RCC 7860 (cell line): ENCODE measurements at regions not wholly inside any gene's neighbourhood (a gene's known extent, or its start where the extent isn't known, plus 50 kb on each side); places are given as distances from the start of the nearest gene placed in this dataset.
A peak's percentile ranks its signal among the peaks of the same experiment; 100 is the strongest.
"Not testable (repeated sequence)": the region's sequence is repeated elsewhere in the genome, so short reads cannot be mapped to it uniquely, and the experiment has no call there.

Experiments
- DNase-seq: peaks from one replicate; pipeline ENCODE4 v3.0.0-alpha.2; 2015; ENCODE audit warnings: low spot score
- FAIRE-seq: peaks from 2 replicates; lab custom pipeline; 2012; peaks lifted over from hg19 to GRCh38; lab: Jason Lieb, UNC

GRCh38 chr6:122207794-122208193, 191.7 kb upstream of the HSF2 start:
- DNase-seq = no peak
- no peak for FAIRE-seq

DNA sequence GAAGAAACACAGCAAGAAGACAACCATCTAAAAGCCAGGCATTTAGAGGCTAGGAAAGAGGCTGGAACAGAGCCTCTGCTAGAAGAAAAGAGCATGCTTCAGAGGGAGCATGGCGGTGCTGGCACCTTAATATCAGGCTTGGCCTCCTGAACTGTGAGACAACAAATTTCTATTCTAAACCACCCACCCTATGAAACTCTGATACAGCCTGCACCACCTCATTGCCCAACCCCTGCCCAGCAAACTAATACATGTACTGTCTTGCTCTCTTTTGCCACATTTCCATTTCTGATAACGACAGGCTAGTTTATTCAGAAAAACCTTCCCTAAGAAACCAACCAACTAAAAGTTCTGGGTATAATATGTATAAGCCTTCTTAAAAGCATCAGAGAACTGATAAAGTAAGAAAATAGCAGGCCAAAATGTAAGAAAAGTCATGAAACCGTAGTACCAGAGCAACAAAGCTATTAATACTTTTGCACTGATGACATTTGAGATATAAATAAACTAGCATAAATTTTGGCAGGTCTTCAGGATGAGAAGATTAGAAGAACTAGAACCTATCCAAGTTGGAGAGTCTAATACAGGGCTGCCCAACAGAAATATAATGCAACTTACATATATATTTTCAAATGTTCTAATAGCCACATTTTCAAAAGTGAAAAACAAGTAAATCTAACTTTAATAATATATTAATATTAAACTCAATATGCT, 184.7 kb upstream of the HSF2 start:
- no peak for FAIRE-seq
- DNase-seq = no peak

DNA sequence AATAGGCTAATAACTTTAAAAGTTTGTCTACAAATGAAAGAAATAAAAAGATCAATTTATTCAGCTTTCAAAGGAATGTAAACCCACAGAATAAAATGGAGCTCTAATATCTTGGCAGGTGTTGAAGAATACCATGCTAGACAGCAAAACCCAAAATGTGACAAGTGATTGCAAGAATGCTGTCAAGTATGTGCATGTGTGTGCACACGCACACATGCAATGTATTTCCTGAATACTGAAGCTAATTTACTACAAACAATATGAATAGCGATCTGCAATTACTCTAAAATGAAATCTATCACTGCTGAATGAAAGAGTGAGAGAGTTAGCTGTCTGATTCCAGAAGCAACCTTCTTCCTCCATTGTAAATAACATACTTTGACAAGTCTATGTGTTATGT, 179.2 kb upstream of the HSF2 start:
- FAIRE-seq (no peak), DNase-seq (no peak)

DNA sequence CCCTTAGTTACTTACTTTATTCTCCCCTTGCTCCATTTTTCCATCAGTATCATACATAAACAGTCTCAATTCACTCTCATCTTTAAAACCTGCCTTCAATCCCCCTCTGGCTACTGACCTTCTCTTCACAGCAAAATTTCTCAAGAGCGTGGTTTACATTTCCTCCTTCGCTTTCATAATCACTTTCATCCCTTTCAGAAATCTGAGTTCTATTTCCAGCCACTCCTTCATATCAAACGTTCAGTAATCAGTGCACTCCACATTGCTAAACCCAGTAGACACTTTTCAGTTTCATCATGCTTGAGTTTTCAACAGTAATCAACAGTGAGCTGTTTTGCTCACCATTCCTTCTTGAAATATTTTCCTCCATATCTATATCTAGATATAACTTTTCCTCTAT, 176.7 kb upstream of the HSF2 start:
- no peak for FAIRE-seq
- DNase-seq = no peak

GRCh38 chr6:122223251-122223650, 176.2 kb upstream of the HSF2 start:
- FAIRE-seq = no peak
- no peak for DNase-seq

DNA sequence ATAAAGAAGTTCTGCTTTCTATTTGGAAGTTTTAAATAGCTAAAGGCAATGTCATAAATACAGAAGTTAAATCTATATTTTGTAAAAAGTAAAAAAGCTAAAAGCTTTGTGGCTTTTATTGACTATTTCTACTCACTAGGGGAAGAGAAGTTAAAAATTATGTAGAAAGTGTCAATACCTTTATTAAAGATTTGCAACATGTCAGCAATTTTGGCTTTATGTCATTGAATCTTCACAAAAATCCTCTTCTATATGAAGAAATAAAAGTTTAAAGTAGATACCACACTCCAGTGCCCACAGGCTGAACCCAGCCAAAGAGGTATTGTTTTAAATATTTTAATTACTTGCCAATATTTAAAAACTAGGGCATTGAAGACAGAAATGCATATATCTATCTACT, 160.6 kb upstream of the HSF2 start:
- FAIRE-seq = no peak
- no peak for DNase-seq

- FAIRE-seq (no peak), DNase-seq (no peak)
Observed at GRCh38 chr6:122246906-122247658, 152.4 kb upstream of the HSF2 start.

DNA sequence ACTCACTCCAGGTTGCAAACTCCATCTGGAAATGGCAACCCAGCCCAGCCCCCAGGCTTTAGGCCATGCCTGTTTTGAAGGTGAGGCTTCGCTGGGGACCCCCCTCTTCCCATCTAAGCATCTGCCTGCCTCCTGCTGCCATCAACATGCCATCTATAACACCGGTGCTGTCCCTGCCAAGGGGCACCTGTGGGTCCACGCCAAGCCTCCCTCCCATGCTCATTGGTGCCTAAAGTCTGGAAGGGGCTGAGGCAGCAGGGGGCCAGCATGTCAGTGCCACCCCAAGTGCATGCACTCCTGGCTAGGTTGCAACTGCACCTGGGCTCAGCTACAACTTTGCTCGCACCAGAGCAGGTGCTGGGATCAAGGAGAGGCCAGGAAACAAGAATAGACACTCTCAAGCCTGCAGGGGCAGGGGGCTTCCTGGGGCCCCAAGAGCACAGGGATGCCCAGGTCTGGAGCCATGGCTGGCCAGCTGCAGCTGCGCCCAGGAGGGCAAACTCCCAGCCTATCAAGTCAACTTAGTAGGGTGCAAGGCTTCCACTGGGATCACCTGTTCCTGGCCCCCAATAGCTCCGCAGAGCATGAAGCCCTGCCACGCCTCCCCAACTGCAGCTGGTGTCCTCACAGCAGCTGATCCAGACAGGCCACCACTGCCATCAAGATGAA, 151.3 kb upstream of the HSF2 start:
- DNase-seq (no peak), FAIRE-seq (no peak)

DNA sequence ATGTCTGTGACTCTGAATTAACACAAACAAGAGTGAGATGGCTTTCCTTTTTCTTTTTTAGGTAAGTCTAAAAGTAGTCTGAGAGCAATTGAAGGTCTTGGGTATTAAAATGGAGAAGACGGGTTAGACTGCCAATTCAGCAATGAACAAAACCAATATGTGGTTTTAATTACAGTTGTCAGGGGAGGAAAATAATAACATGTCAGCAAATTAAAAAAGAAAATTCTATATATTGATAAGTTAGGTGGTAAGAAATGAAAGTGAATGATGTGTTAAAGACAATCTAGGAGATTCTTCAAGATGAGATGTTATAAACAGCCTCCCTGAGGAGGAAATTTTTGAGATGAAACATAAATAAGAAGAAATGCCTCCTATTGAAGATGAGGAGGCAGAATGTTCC, 150.6 kb upstream of the HSF2 start:
- FAIRE-seq = no peak
- DNase-seq = no peak

GRCh38 chr6:122258839-122259238, 140.6 kb upstream of the HSF2 start:
- DNase-seq (no peak), FAIRE-seq (no peak)

DNA sequence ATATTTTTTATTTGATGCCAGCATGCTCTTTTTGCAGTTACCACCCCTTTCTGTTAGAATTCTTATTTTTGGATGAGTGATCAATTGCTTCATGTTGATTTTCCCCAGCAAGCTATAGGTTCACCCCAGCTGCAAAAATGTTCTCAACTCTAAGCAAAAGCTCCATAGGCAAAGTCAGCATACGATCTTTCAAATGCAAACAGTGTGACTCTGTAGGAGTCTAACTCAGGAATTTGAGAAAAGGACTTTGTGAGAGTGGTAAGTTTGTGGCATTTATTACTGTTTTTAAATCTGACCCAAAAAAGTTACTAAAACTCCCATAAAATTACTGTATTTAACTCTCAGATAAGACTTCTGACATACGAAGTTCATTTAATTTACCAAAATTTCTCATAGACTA, 134.9 kb upstream of the HSF2 start:
- FAIRE-seq (no peak), DNase-seq (no peak)

GRCh38 chr6:122265755-122266154, 133.7 kb upstream of the HSF2 start:
- DNase-seq (no peak), FAIRE-seq (no peak)

- DNase-seq (no peak), FAIRE-seq (no peak)
Observed at GRCh38 chr6:122268394-122268793, 131.1 kb upstream of the HSF2 start.

GRCh38 chr6:122276637-122277036, 122.8 kb upstream of the HSF2 start:
- FAIRE-seq = no peak
- DNase-seq = peak; percentile 40

GRCh38 chr6:122280105-122281021, 119.1 kb upstream of the HSF2 start:
- not testable (repeated sequence) for FAIRE-seq, DNase-seq

DNA sequence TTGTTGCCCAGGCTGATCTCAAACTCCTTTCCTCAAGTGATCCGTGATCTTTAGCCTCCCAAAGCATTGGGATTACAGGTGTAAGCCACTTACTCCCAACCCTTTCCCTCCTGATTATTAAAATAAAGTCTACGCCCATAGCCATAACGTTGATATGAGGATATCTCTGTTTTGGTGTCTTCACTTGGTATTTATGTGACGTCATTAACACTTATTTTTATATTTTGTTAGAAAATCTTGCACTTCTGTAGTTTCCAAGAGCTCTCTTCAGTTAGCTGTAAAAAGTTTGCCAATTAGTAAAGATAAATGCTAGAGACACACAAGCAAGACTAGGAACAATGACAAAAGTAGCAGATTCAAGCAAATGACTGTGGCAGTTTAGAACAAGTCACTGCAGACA, 115.6 kb upstream of the HSF2 start:
- DNase-seq (no peak), FAIRE-seq (no peak)

GRCh38 chr6:122284848-122285247, 114.6 kb upstream of the HSF2 start:
- FAIRE-seq (no peak), DNase-seq (no peak)

- FAIRE-seq = no peak
- DNase-seq = no peak
Observed at GRCh38 chr6:122285292-122285913, 114.0 kb upstream of the HSF2 start.

GRCh38 chr6:122286512-122286911, 112.9 kb upstream of the HSF2 start:
- no peak for FAIRE-seq
- no peak for DNase-seq

DNA sequence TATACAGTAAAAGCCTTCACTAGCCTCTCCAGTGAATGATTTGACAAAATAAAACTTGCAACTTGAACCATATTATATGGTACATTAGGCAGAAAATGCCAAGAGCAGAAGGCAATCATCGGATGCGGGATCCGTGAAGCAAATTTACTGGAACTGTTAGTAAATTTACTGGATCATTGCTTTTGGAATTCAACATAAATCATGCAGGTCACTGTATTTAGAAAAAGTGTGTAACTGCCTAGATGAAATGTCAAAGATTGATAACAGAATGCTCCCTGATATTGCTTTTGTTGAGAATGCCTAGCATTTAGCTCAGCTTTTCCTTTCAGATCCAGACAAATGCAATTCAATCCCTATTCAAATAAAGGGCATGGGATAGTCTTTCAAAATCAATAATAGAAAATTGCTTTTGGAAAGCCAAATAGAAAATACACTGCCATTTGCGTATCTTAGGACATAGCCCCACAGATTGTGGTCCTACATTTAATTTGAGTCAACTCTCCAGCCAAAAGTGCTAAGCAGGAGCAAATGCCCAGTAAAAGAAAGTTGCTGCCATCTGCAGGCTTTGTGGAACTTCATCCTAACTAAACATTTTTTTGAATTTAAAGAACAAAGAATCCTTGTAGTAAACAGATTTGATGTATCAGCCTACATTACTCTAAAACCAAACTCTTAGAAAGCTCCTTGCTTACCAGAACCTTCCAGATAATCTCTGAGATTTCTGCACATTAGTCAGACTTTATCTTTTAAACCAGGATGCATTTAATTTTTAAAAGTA, 109.5 kb upstream of the HSF2 start:
- no peak for DNase-seq
- no peak for FAIRE-seq
